Mesodermal cell (in vitro differentiated cells): ENCODE measurements at regions not wholly inside any gene's neighbourhood (a gene's known extent, or its start where the extent isn't known, plus 50 kb on each side); places are given as distances from the start of the nearest gene placed in this dataset.

Source experiments
- H3K27ac ChIP-seq: 2 replicates; pipeline ENCODE4 v1.7.0; 2013; ENCODE audit warnings: mild to moderate bottlenecking, low read depth, low read length, moderate library complexity; ENCODE audit not compliant: severe bottlenecking
- H3K36me3 ChIP-seq: 2 replicates; pipeline ENCODE4 v1.7.1; 2013; ENCODE audit warnings: mild to moderate bottlenecking, low read length, moderate library complexity; ENCODE audit not compliant: control insufficient read depth, insufficient read depth
- H3K4me1 ChIP-seq: one replicate; pipeline ENCODE4 v1.7.1; 2013; ENCODE audit warnings: mild to moderate bottlenecking, low read length; ENCODE audit not compliant: insufficient read depth, control insufficient read depth, poor library complexity, severe bottlenecking
- H3K4me3 ChIP-seq: 2 replicates; pipeline ENCODE4 v1.7.0; 2013; ENCODE audit warnings: low read length, control low read depth, mild to moderate bottlenecking; ENCODE audit not compliant: insufficient read depth, poor library complexity, severe bottlenecking; ENCODE audit errors: extremely low read depth
- H3K9me3 ChIP-seq: 2 replicates; pipeline ENCODE4 v1.7.1; 2013; ENCODE audit warnings: mild to moderate bottlenecking, low read length, moderate library complexity; ENCODE audit not compliant: control insufficient read depth
- WGBS, 2 experiments: methylation state at CpG; one replicate each; pipeline ENCODE4 v1.1.5; 2013; ENCODE audit warnings: missing lambda C conversion rate in 2 of 2; ENCODE audit not compliant: insufficient coverage in 2 of 2; 5-methylcytosine and 5-hydroxymethylcytosine counted together

GRCh38 chr15:62752657-62753517 is 289.7 kb upstream of the TPM1 start:
- no peaks in the 10 kb centered on the region for H3K9me3 ChIP-seq
- peaks cover 13% of the 10 kb centered on the region for H3K36me3 ChIP-seq
- H3K4me3 ChIP-seq, result no peak overlapping the region
- H3K27ac ChIP-seq, result no peak overlapping the region
- peaks cover 10% of the 10 kb centered on the region for H3K4me1 ChIP-seq
- WGBS, 2 experiments, result 86 to 96% methylated on average over 4 to 5 of the region's 6 CpGs

- no peaks in the 10 kb centered on the region for H3K9me3 ChIP-seq
- no peak overlapping the region for H3K27ac ChIP-seq
- peaks cover 13% of the 10 kb centered on the region for H3K36me3 ChIP-seq
- H3K4me3 ChIP-seq, result no peak overlapping the region
- WGBS, 2 experiments, result 89 to 92% methylated on average over 4 of the region's 4 CpGs
- H3K4me1 ChIP-seq, result peaks cover 18% of the 10 kb centered on the region
These were observed 288.9 kb upstream of the TPM1 start for GRCh38 chr15:62753518-62754221.

GRCh38 chr15:62756326-62756994 is 286.1 kb upstream of the TPM1 start:
- no peak overlapping the region for H3K4me3 ChIP-seq
- H3K9me3 ChIP-seq, result no peaks in the 10 kb centered on the region
- WGBS, 2 experiments, result 97 to 99% methylated on average over 5 of the region's 6 CpGs
- no peak overlapping the region for H3K27ac ChIP-seq
- peaks cover 15% of the 10 kb centered on the region for H3K4me1 ChIP-seq
- peaks cover 13% of the 10 kb centered on the region for H3K36me3 ChIP-seq

- 80 to 100% methylated on average over 1 of the region's 1 CpG for WGBS, 2 experiments
- peaks cover 17% of the 10 kb centered on the region for H3K36me3 ChIP-seq
- peaks cover 15% of the 10 kb centered on the region for H3K4me1 ChIP-seq
- H3K9me3 ChIP-seq, result no peaks in the 10 kb centered on the region
- no peak overlapping the region for H3K4me3 ChIP-seq
- H3K27ac ChIP-seq, result no peak overlapping the region
These were observed 285.6 kb upstream of the TPM1 start for GRCh38 chr15:62756995-62757360.

GRCh38 chr15:62757535-62757934 is 285.0 kb upstream of the TPM1 start:
- WGBS, 2 experiments, result 82 to 87% methylated on average over 9 to 10 of the region's 10 CpGs
- H3K27ac ChIP-seq, result peak overlapping the region; percentile 50
- H3K9me3 ChIP-seq, result no peaks in the 10 kb centered on the region
- peaks cover 23% of the 10 kb centered on the region for H3K36me3 ChIP-seq
- no peak overlapping the region for H3K4me3 ChIP-seq
- peaks cover 15% of the 10 kb centered on the region for H3K4me1 ChIP-seq

- H3K27ac ChIP-seq, result peak overlapping the region; percentile 50
- H3K36me3 ChIP-seq, result peaks cover 21% of the 10 kb centered on the region
These were observed 284.2 kb upstream of the TPM1 start for GRCh38 chr15:62758126-62758951.

GRCh38 chr15:62758952-62759349 is 283.6 kb upstream of the TPM1 start:
- H3K4me3 ChIP-seq, result no peak overlapping the region

More at GRCh38 chr15:62758126-62758951, 284.2 kb upstream of the TPM1 start:
- Histone ChIP-seq H3K4me3 (no peak overlapping the region), H3K9me3 (no peaks in the 10 kb centered on the region), H3K4me1 (peaks cover 15% of the 10 kb centered on the region)
- 38 to 57% methylated on average over 6 of the region's 11 CpGs for WGBS, 2 experiments

GRCh38 chr15:62760538-62760937 is 282.0 kb upstream of the TPM1 start:
- Histone ChIP-seq H3K9me3 (no peaks in the 10 kb centered on the region), H3K27ac (no peak overlapping the region), H3K36me3 (peaks cover 11% of the 10 kb centered on the region), H3K4me3 (no peak overlapping the region), H3K4me1 (peaks cover 15% of the 10 kb centered on the region)
- WGBS, 2 experiments, result 100% methylated on average over 1 of the region's 3 CpGs

More at GRCh38 chr15:62758952-62759349, 283.6 kb upstream of the TPM1 start:
- Histone ChIP-seq H3K4me1 (peaks cover 15% of the 10 kb centered on the region), H3K36me3 (peaks cover 15% of the 10 kb centered on the region), H3K9me3 (no peaks in the 10 kb centered on the region), H3K27ac (no peak overlapping the region)
- 85% methylated on average over 4 of the region's 4 CpGs; no CpG with 5 or more reads in 1 of the 2 experiments for WGBS, 2 experiments

- Histone ChIP-seq H3K27ac (peak overlapping the region; percentile 51), H3K36me3 (peaks cover 23% of the 10 kb centered on the region), H3K9me3 (no peaks in the 10 kb centered on the region), H3K4me3 (no peak overlapping the region), H3K4me1 (peaks cover 28% of the 10 kb centered on the region)
- WGBS, 2 experiments, result 93 to 100% methylated on average over 3 to 4 of the region's 4 CpGs
These were observed 276.6 kb upstream of the TPM1 start for GRCh38 chr15:62765916-62766315.

GRCh38 chr15:62766599-62766998 is 275.9 kb upstream of the TPM1 start:
- 77 to 91% methylated on average over 3 of the region's 4 CpGs for WGBS, 2 experiments
- peaks cover 25% of the 10 kb centered on the region for H3K36me3 ChIP-seq
- no peaks in the 10 kb centered on the region for H3K9me3 ChIP-seq
- no peak overlapping the region for H3K4me3 ChIP-seq
- peak overlapping the region; percentile 51 for H3K27ac ChIP-seq
- H3K4me1 ChIP-seq, result peaks cover 28% of the 10 kb centered on the region
